ENCODE measurements at regions not wholly inside any gene's neighbourhood (a gene's known extent, or its start where the extent isn't known, plus 50 kb on each side); places are given as distances from the start of the nearest gene placed in this dataset.

GRCh38 chr4:151573945-151574344 is 165.0 kb downstream of the FHIP1A start:
- TF ChIP-seq CTCF (IDR thresholded peaks at IDR 0.05) (no peak), EP300 (IDR thresholded peaks at IDR 0.05) (no peak), POLR2A (IDR thresholded peaks at IDR 0.05) (no peak)
